SK-N-SH (cell line): ENCODE measurements at regions not wholly inside any gene's neighbourhood (a gene's known extent, or its start where the extent isn't known, plus 50 kb on each side); places are given as distances from the start of the nearest gene placed in this dataset.

Experiments
- CTCF ChIP-seq: fragments of 200-600 bp; sonication (generic); IDR thresholded peaks from 2 replicates; pipeline ENCODE4 v1.6.1; 2017; ENCODE audit warnings: antibody characterized with exemption, mild to moderate bottlenecking, moderate library complexity
- FOXM1 ChIP-seq: IDR thresholded peaks from 2 replicates; pipeline ENCODE4 v1.4.0; 2012; ENCODE audit warnings: low read depth, mild to moderate bottlenecking
- MAX ChIP-seq: IDR thresholded peaks from 2 replicates; pipeline ENCODE4 v1.4.0; 2012; ENCODE audit warnings: low read depth
- RAD21 ChIP-seq: IDR thresholded peaks from 2 replicates; pipeline ENCODE4 v1.6.1; 2012; ENCODE audit warnings: mild to moderate bottlenecking, low read length

DNA sequence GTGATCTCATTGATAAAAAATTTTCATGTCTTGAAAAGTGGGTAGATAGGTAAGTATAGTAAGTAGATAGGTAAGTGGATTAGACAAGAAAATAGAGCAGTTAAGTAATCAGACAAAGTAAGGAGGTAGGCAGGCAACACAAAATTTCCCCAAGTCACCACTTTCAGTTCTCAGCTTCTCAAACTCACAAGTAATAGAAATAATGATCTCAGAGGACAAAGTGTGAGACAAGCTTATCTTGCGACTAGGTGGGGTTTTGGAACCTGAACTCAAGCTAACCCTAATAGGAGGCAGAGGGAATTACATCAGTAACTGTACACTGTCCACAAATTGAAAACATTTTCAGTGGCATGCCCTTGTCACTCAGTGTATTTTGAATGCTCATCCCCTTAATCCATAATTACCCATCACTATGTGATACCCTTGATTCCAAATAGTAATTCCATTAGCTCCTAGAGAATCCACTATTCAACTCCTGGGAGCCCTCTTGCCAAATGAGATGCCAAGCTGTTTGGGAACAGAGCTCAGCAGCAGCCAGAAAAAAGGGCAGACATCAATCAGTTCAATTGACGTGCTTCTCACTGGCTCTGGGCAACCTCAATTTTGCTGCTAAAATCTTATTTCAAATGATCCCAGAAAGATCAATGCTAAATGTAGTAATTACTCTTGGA is 703.2 kb downstream of the XPNPEP1 start:
- no peak for TF ChIP-seq CTCF
- TF ChIP-seq MAX: no peak
- no peak for TF ChIP-seq FOXM1
- TF ChIP-seq RAD21: no peak
